GM13976 (cell line): ENCODE measurements at regions not wholly inside any gene's neighbourhood (a gene's known extent, or its start where the extent isn't known, plus 50 kb on each side); places are given as distances from the start of the nearest gene placed in this dataset.

ENCODE experiments used
- DNase-seq: peaks from one replicate; pipeline ENCODE4 v3.0.0; 2012; ENCODE audit warnings: low spot score
- in situ Hi-C: fragments of 300-500 bp; cut with MboI; formaldehyde crosslinking; loops from one replicate; pipeline ENCODE4 v1.12.0; 2022; ENCODE audit warnings: low sequenced_read_pairs, mixed read lengths, inconsistent platforms; ENCODE audit not compliant: unreplicated experiment
- TF ChIP-seq, protein P1 (sequence below): IDR thresholded peaks from 2 replicates; pipeline ENCODE4 v1.5.1; 2012; ENCODE audit warnings: borderline replicate concordance, mild to moderate bottlenecking; ENCODE audit not compliant: insufficient read depth; ENCODE audit errors: extremely low read depth, missing control alignments, control extremely low read depth

DNA sequence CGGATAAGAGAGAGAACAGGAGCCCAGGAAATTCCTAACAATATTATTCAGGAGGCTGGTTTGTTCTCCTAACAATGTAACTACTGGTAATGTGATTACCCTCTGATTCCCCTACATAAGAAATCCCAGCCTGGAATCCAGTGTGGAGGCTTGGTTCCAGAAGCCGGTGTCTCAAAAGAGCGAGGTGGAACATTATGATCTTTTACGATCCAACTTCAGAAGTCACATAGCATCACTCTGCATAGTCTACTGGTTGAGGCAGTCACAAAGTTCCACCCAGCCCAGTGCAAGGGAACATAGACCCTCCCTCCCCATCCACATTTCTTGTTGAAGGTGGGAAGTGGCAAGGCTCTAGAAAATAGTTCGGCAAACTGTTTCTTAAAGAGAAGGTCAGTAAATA, 81.6 kb upstream of the GALNT15 start:
- TF ChIP-seq, protein P1, sequence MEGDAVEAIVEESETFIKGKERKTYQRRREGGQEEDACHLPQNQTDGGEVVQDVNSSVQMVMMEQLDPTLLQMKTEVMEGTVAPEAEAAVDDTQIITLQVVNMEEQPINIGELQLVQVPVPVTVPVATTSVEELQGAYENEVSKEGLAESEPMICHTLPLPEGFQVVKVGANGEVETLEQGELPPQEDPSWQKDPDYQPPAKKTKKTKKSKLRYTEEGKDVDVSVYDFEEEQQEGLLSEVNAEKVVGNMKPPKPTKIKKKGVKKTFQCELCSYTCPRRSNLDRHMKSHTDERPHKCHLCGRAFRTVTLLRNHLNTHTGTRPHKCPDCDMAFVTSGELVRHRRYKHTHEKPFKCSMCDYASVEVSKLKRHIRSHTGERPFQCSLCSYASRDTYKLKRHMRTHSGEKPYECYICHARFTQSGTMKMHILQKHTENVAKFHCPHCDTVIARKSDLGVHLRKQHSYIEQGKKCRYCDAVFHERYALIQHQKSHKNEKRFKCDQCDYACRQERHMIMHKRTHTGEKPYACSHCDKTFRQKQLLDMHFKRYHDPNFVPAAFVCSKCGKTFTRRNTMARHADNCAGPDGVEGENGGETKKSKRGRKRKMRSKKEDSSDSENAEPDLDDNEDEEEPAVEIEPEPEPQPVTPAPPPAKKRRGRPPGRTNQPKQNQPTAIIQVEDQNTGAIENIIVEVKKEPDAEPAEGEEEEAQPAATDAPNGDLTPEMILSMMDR = no peak
- no peak for DNase-seq
- in situ Hi-C loops = no loop called here

DNA sequence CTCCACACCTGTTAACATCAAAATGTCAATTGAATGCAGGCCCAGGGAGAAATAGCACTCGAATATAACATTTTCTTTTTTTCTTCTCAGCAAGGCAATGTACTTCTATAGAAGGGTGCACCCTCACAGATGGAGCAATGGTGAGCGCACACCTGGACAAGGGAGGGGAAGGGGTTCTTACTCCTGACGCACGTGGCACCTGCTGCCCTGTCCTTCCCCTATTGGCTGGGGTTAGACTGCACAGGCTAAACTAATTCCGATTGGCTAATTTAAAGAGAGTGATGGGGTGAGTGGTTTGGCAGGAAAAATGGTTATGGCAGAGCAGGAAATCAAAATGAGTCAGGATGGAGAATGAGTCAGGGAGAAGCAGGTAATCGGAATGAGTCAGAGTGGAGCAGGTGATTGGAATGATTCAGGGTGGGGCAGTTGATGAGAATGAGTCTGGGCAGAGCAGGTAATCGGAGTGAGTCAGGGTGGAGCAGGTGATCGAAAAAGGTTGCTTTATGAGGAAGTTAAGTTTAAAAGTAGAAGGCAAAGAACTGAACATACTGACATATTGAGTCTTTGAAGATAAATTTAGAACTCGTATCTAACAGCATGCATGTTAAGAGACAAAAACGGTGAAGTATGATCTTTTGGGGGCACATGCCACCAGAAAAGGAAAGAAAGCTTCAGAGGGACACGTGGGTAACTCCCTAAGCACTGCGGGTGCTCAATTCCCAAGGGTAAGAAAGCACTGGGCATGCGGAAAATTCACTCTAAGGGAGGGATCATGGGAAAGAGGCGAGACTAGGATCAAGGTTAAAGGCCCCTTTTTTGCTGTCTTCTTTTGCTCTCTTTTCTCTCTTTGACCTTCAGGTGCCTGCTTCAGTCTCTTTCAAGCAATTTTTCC, 72.9 kb upstream of the GALNT15 start:
- DNase-seq = no peak
- in situ Hi-C loops = no loop called here
- TF ChIP-seq, protein P1 = no peak

DNA sequence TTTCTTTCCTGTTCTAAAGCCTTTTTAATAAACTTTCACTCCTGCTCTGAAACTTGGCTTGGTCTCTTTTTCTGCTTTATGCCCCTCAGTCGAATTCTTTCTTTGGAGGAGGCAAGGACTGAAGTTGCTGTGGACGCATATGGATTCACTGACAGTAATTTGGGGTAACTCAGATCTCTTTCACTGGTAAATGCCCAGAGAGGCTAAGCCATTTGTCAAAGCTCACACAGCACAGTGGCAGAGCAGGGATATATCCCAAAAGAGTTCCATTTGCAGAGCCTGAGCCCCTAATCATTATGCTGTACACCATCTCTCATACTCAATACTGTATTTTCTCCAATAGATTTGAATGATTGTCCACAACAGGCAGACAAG, 72.3 kb upstream of the GALNT15 start:
- in situ Hi-C loops = no loop called here
- DNase-seq = no peak
- TF ChIP-seq, protein P1 = no peak

DNA sequence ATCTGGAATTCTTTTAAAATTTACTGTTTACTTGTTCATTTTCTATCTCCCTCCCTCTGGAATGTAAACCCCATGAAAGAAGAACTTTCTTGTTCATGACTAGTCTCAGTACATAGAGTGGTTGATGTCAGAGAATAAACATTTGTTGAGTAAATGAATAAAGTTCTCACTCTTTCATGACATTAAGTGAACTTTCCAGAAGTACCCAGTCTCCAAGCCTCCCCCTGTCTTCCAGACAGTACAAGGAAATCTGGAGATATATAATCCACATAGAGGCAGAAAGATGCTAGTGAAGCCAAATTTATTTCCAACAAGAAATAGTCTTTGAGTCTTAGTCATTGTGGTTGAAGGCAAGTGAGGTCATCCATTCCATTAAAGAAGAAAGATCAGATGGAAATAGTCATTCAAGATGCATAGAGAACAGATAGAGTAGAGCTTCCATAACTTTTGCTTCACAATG, 71.5 kb upstream of the GALNT15 start:
- TF ChIP-seq, protein P1 = no peak
- in situ Hi-C loops = no loop called here
- DNase-seq = no peak

DNA sequence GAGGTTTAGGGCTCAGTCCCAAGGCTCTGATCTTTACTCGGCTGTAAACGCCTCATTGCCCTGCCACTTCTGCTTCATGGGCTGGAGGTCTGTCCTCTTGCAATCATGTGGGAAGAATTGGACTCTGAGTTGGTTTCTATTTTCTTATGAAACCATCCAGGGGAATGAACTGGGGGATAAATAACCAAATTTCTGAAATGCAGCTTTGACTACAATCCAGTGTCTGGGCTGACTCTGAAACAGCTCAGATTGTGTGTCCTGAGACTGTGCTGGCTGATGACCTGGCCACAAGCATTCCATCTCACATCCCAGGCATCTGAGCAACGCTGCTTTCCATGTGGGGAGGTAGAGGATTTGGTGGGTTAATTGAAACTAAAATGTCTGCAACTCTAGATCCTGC, 71.0 kb upstream of the GALNT15 start:
- in situ Hi-C loops = no loop called here
- TF ChIP-seq, protein P1 = no peak
- no peak for DNase-seq

DNA sequence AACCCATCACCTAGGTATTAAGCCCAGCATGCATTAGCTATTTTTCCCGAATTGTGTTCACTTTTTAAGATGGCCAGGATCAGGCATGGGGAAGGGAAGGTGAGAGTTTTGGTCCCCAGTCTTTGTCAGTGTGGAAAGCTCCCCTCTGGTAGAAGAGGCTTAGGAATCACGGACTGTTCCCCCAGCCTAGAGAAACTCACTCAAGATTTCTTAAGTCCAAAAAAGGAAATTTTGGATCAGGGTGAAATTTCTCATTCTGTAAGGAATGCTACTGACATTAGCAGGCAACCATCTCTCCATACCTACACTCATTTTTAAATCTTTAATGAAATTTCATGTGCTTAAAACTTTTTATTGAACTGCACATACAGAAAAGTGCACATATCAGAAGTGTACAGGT, 70.3 kb upstream of the GALNT15 start:
- in situ Hi-C loops = no loop called here
- TF ChIP-seq, protein P1 = no peak
- DNase-seq = no peak

DNA sequence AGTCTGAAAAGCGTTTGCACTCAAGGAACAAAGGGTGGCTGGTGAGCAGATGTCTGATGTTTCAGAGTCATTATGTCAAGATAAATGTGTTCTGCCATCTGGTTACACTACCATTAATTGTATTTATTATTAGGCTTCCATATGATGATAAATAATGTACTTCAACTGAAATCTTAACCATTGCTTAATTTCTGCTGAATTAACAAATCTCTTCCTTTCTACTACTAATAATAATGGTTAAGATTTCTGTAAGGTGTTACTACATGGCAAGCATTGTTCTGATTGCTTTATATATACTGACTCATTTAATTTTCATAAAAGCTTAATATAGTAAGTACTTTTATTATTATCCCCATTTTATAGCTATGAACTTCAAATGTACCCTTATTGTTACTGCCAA, 68.4 kb upstream of the GALNT15 start:
- DNase-seq = no peak
- in situ Hi-C loops = no loop called here
- TF ChIP-seq, protein P1 = no peak
